ENCODE measurements at regions not wholly inside any gene's neighbourhood (a gene's known extent, or its start where the extent isn't known, plus 50 kb on each side); places are given as distances from the start of the nearest gene placed in this dataset.

- Histone ChIP-seq H3K4me3 (no peak overlapping the region), H3K27me3 (no peaks in the 10 kb centered on the region), H3K4me1 (no peaks in the 10 kb centered on the region), H3K36me3 (no peaks in the 10 kb centered on the region), H3K9me3 (no peaks in the 10 kb centered on the region), H3K27ac (no peak overlapping the region)
- DNase-seq: no peak
- TF ChIP-seq POLR2AphosphoS5 (IDR thresholded peaks at IDR 0.05) (no peak), CTCF (IDR thresholded peaks at IDR 0.05) (no peak), EP300 (IDR thresholded peaks at IDR 0.05) (no peak), POLR2A (IDR thresholded peaks at IDR 0.05) (no peak)
- intact Hi-C loops (cut with DNase I; ENCODE audit: low total_unique reads): no loop called here
Observed at GRCh38 chr4:67131224-67131623, 414.1 kb downstream of the CENPC start.

- Histone ChIP-seq H3K36me3 (no peaks in the 10 kb centered on the region), H3K27ac (no peak overlapping the region), H3K9me3 (no peaks in the 10 kb centered on the region), H3K4me3 (no peak overlapping the region), H3K4me1 (no peaks in the 10 kb centered on the region), H3K27me3 (no peaks in the 10 kb centered on the region)
- DNase-seq: no peak
- TF ChIP-seq CTCF (IDR thresholded peaks at IDR 0.05): no peak
- TF ChIP-seq POLR2AphosphoS5 (IDR thresholded peaks at IDR 0.05): no peak
- TF ChIP-seq EP300 (IDR thresholded peaks at IDR 0.05): no peak
- TF ChIP-seq POLR2A (IDR thresholded peaks at IDR 0.05): no peak
- WGBS, 5 donors: 31 to 61% (median 48%) methylated on average over 1 of the region's 1 CpG
- intact Hi-C loops (cut with DNase I; ENCODE audit: low total_unique reads): no loop called here
Observed at GRCh38 chr4:67130411-67130810, 414.9 kb downstream of the CENPC start.

- intact Hi-C loops (cut with DNase I; ENCODE audit: low total_unique reads): no loop called here
- Histone ChIP-seq H3K4me3 (no peak overlapping the region), H3K27me3 (no peaks in the 10 kb centered on the region), H3K27ac (no peak overlapping the region), H3K4me1 (no peaks in the 10 kb centered on the region), H3K9me3 (no peaks in the 10 kb centered on the region), H3K36me3 (no peaks in the 10 kb centered on the region)
- TF ChIP-seq CTCF (IDR thresholded peaks at IDR 0.05) (no peak), POLR2AphosphoS5 (IDR thresholded peaks at IDR 0.05) (no peak), POLR2A (IDR thresholded peaks at IDR 0.05) (no peak), EP300 (IDR thresholded peaks at IDR 0.05) (no peak)
- 74 to 93% (median 87%) methylated on average over 4 of the region's 4 CpGs for WGBS, 5 donors
- DNase-seq: no peak
Observed at GRCh38 chr4:67126570-67126969, 418.7 kb downstream of the CENPC start.

GRCh38 chr4:67125636-67126514 is 419.4 kb downstream of the CENPC start:
- 56 to 79% (median 73%) methylated on average over 5 of the region's 5 CpGs for WGBS, 5 donors
- no peaks in the 10 kb centered on the region for H3K9me3 ChIP-seq
- H3K36me3 ChIP-seq: no peaks in the 10 kb centered on the region
- no peaks in the 10 kb centered on the region for H3K4me1 ChIP-seq
- DNase-seq: no peak
- no peaks in the 10 kb centered on the region for H3K27me3 ChIP-seq
- no peak for TF ChIP-seq CTCF (IDR thresholded peaks at IDR 0.05)
- TF ChIP-seq POLR2A (IDR thresholded peaks at IDR 0.05): no peak
- TF ChIP-seq EP300 (IDR thresholded peaks at IDR 0.05): no peak
- TF ChIP-seq POLR2AphosphoS5 (IDR thresholded peaks at IDR 0.05): no peak
- intact Hi-C loops (cut with DNase I; ENCODE audit: low total_unique reads): no loop called here
- H3K4me3 ChIP-seq: no peak overlapping the region
- no peak overlapping the region for H3K27ac ChIP-seq
